NCI-H345 treated with DMSO at 0.1 percent for 48 hours (cell line): ENCODE measurements at regions not wholly inside any gene's neighbourhood (a gene's known extent, or its start where the extent isn't known, plus 50 kb on each side); places are given as distances from the start of the nearest gene placed in this dataset.
"Not testable (repeated sequence)": the region's sequence is repeated elsewhere in the genome, so short reads cannot be mapped to it uniquely, and the experiment has no call there.

ENCODE experiments used
- DNase-seq: peaks from one replicate; lab custom pipeline; 2025; ENCODE audit not compliant: unreplicated experiment; lab: John Stamatoyannopoulos, UW

DNA sequence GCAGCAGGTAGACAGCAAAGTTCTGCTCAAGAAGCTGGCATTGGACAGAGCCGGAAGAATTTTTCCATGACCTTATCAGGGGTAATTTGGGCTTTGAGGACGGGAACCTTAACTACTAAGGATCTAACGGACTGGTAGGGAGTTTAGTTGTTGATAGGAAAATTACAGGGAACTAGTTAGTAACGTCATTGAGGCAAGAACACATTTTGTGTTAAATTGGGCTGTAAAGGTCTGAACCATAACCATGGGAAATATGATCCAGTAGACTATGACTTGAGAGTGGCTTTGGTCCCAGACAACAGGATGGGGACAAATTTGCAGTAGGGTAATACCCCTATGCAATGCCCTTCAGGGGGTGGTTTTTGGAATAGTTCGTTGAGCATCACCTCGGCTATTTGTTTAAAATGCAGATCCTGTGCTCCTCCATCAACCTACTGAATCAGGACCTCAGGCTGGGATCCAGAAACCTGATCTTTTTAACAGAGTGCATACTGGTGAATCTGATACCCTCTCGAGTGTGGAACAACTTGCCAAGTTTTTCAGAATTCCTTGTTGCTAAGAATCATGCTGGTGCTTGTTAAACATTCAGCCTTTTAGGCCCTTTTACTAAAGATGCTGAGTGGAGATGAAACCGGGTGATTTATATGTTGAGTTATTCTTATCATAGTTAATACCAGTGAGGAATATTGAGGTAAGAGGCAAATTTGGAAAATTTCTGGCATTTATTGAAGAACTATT, 255.1 kb downstream of the MAP2K6 start:
- no peak for DNase-seq

DNA sequence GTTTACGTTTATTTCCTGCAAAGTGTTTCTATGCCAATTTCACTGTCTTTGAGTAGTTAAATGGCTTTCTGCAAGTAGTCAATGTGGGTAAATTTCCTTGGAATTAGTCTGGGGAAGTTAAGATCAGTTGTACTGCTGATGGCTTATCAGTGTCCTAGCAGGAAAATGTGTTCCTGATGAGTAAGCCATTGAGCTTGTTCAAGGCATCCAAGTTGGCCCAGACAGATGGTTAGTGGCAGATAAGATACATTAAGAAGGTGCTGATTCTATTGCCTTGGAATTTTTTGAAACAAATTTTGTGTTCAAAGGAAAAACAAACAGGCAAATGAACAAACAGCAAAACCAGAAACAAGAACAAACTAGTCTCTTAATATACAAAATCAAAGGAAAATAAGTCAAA, 258.4 kb downstream of the MAP2K6 start:
- DNase-seq, result no peak

DNA sequence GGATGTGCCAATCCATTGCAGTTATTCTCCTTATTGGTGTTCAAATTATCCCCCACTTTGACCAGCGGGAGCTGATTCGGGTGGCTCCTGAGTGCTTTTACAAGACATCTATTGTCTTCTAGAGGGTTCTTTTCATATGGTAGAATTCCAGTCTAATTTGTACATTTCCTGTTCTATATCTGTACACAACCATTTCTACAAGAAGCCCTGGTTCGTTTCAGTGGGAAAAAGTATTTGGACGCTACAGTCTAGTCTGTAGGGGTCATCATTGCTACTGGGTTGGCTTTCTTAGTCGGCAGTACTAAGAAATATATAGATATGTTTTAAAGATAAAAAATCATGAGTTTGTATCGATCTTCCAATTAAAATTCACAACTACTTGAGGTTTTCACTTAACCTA, 262.6 kb downstream of the MAP2K6 start:
- no peak for DNase-seq

DNA sequence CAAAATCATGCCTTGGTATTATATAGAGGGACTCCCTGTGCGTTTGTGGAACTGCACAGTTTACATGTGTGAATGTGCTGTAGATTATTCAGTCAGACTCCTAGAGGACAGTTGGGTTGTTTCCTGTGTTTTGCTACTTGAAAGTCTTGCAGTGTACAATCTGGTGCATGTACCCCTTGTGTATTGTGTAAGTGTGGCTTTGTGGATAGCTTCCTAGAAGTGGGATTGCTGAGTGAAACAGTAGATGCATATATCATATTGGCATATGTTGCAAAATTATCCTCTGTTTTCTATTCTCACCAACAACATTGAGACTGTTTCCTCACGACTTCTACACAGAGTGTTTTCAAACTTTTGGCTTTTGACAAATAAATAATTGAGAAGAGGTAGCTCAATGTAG, 263.7 kb downstream of the MAP2K6 start:
- DNase-seq, result no peak

DNA sequence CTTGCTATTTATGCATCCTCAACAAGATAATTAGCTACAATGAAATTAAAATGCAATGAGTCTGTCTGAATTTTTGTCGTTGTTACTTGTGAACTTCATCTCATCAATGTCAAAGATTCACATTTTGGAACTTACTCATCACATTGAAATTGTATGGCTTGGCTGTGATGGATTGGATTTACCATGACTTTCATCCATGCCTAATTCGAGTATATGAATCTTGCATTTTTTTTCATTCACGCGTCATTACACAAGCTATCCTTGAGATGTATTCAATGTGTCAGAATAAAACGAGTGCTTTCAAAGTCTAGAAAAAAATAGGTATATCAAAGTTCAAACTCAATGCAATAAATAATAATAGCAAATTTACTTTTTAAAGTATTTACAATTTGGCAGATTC, 265.3 kb downstream of the MAP2K6 start:
- DNase-seq, result no peak

DNA sequence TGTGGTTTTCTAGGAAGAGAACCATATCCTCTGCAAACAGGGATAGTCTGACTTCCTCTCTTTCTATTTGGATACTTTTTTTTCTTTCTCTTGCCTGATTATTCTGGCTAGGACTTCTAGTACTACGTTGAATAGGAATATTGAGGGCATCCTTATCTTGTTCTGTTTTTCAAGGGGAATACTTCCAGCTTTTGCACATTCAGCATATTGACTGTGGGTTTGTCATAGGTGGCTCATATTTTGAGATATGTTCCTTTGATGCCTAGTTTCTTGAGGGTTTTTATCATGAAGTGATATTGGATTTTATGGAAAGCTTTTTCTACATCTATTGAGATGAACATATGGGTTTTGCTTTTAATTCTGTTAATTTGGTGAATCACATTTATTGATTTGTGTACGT, 269.8 kb downstream of the MAP2K6 start:
- DNase-seq, result no peak

DNA sequence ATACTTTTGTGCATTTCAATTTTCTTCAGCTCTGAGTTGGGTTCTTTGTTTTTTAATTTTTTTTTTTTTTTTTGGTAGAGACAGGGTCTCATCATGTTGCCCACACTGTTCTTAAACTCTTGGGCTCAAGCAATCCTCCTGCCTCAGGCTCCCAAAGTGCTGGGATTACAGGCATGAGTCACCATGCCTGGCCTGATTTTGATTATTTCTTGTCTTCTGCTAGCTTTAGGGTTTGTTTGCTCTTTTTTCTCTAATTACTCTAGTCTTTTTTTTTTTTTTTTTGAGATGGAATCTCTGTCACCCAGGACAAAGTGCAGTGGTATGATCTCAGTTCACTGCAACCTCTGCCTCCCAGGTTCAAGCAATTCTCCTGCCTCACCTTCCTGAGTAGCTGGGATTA, 270.7 kb downstream of the MAP2K6 start:
- DNase-seq, result not testable (repeated sequence)

DNA sequence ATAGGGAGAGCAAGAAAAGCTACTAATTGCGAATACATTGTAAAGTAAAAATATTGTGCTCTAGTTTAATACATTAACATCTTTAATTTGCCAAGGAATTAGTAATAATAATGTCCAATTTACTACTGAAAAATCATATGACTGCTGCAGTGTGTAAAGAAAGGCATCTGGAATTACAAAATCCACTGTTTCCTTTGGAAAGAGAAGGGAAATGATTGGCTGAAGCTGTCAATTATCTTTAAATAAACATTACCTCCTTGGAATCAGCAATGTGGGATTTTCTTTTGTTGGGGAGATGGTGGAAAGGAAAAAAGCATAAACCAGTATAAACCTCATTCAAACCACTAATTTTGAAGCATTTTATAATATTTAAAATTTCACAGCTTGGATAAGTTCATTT, 276.0 kb downstream of the MAP2K6 start:
- DNase-seq, result no peak

DNA sequence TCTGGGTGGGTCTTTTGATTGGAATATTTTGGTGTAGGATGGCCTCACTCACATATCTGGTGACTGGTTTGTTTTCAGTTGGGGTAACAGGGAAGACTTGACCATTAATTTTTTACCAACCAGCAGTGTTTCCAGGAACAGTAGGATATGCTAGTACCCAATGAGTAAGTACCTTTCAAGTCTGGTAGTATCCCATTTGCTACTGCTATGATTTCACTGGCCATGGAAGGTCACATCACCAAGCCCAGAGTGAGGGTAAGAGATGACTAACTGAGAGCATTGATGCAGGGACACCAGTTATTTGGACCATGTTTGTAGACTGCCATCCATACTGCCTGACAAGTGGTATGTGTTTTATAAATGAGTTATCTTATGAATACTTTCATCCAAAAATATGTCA, 277.7 kb downstream of the MAP2K6 start:
- DNase-seq, result no peak

DNA sequence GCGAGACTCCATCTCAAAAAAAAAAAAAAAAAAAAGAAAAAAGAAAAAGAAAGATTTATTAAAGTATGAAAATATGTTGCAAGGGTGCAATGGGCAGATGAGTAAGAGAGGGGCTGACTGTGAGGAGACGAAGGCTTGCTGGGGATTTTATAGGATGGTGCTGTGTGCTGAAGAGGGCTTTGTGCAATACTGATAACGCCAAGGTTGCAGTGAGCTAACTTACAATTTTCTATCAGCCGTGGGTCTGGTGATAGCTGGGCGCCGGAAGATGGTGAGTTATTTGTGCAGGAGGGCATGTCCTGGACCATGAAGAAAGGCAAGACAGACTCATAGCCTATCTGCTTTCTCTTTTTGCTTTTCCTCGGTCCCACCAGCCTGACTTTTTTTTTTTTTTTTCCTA, 281.1 kb downstream of the MAP2K6 start:
- DNase-seq, result no peak

DNA sequence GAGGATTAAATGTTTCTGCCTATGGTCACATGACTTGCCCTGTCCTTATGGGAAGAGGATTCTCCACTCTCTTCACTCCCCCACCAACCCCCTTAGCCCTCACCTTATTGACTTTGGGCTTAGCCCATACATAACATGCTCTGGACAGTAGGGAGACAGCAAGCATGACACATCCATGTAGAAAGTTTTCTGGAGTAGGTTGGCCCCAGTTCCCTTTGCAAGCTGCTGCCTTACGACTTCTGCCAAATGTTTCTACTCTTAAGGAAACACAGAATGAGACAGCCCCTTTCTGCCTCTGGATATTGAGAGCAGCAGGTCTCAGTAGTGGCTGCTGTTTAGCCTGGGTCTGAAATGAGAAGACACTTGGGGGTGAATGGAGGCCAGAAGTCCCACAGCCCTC, 282.2 kb downstream of the MAP2K6 start:
- no peak for DNase-seq

DNA sequence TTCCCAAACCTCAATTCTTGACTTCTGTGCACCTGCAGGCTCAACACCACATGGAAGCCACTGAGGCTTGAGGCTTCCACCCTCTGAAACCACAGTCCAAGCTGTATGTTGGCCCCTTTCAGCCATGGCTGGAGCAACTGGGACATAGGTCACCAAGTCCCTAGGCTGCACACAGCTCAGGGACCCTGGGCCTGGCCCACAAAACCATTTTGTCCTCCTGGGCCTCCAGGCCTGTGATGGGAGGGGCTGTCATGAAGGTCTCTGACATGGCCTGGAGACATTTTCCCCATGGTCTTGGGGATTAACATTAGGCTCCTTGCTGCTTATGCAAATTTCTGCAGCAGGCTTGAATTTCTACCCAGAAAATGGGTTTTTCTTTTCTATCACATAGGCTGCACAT, 283.9 kb downstream of the MAP2K6 start:
- not testable (repeated sequence) for DNase-seq

DNA sequence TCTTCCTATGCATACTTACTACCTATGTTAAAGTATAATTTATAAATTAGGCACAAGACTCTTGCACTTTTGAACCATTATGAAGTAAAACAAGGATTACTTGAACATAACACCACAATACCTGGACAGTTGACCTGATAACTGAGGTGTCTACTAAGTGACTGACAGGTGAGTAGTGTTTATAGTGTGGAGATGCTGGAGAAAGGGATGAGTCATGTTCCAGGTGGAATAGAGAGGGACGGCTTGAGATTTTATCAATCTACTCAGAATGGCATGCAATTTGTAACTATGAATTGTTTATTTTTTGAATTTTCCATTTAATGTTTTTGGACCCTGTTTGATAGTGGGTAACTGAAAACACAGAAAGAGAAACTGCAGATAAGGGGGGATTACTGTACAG, 287.6 kb downstream of the MAP2K6 start:
- no peak for DNase-seq

DNA sequence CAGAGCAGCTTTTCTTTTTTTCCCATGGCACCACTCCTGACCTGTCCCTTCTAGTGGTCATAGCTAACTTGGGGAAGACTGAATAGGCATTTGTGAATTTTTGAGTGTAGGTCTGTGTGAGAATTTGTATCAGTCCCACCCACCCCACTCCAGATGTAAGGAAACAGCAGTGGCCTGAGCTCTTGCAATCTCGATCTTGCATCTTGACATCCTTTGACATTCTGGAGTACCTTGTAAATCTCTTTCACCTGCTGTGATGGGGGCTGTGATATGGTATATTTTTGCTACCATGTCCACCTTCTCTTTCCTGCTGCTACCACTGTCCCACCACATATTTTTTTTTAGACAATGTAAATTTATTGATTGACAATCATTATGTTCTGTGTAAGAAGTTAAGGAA, 289.3 kb downstream of the MAP2K6 start:
- no peak for DNase-seq

DNA sequence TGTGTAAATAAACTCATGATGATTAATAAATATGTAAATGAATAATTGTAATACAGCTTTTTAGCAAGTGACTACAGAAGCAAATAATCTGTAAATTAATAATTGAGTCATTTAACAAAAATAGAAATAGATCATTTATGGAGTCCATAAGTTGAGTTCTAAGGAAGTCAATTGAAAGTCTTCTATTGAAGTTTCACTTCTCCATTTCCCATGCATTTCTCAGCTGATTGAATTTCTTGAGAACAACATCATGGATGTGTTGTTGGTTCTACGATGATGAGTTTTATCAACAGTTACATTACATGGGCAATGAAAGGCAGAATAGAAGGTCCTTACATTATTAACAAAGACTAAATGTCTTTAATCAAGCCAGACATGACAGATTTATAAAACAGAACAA, 290.4 kb downstream of the MAP2K6 start:
- DNase-seq, result no peak

DNA sequence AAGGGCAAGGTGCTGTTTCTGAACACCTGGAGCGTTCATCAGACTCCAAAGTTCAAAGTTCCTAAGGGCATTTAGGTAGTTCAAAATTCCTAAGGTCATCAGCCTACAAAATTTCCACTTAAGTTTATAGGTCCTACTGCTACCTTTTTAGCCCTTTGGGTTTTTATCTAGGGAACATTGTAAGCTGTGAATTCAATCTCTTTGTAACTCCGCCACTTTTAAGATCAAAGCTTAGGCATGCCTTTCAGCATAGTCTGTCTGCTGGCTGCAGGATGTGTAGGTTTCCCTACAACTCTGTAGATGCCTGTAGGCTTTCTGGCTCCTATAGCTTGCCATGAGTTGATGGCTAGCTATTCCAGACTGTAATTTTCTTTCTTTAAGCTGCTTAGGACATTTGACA, 291.6 kb downstream of the MAP2K6 start:
- DNase-seq, result no peak

DNA sequence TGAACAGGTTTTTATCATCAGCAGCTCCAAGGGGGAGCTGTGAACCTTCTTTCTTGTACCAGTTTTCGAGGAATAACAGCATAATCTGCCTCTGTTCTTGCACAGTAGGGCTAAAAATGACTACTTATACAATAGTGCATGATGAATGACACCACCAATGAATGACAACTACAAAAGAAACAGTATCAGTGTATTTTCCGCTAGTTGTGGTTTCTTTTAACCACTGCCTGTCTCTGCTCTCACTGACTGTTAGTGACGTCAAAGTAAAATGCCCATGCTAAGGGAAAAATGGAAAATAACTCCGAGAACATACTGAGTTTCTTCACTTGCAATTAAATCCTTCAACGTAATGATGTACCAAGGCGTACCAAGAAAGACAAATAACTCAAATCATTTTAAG, 294.9 kb downstream of the MAP2K6 start:
- no peak for DNase-seq

DNA sequence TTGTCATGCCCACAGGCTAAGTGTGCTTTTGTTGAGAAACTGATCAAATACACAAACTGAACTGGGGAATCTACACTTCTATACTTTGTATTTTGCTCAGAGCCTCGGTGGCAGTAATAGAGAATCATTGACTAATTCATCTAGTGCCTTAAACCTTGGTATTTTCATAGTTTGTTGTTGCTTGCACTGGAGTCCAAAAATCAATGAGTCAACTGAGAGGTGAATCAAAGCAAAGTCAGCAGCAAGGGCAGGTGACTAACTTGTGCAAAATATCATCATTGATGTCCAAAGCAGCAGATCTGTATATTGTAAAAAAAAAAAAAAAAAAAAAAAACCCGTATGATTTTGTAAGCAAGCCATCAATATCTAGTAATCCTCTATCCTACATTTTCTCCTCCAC, 296.4 kb downstream of the MAP2K6 start:
- DNase-seq, result no peak

DNA sequence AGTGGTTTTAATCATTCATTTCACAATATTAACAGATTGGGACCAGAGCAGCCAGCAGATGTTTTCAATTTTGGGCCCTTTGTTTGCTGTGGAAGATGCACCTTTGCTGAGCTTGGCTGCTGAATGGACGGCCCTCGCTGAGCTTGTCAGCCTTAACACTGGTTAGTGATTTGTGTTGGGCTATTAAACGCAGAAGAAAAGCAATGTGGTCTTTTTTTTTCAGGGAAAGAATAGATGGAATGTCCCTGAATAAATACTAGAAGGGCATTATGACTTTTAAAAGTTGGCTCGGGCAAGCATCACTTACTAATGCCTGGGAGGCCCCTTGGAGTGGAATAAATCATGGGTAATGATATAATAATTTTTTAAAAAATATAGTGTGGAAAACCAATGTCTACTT, 297.0 kb downstream of the MAP2K6 start:
- DNase-seq, result no peak

DNA sequence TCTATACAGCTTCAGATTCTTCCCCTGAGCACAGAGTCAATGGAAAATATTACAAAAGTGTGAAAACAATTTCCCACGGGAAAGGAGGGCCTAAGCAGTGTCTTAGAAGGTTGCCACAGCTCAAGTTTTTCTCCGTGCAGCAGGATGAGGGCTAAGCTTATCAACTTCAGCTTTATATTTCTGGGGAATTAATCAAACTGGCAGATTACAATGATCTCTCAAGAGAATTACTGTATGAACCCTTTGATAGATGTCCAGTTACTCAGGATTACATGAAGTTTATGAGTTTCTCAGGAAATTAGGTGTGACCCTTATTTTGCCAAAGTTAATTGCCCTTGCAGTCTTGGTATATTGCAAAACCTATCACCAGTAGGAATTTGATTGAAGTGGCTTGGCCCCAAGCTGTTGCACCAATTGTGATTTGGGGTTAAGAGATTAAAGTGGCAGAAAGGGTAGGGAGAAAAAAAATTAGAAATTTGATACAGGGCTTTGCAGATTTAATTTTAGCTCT, 298.4 kb downstream of the MAP2K6 start:
- no peak for DNase-seq

DNA sequence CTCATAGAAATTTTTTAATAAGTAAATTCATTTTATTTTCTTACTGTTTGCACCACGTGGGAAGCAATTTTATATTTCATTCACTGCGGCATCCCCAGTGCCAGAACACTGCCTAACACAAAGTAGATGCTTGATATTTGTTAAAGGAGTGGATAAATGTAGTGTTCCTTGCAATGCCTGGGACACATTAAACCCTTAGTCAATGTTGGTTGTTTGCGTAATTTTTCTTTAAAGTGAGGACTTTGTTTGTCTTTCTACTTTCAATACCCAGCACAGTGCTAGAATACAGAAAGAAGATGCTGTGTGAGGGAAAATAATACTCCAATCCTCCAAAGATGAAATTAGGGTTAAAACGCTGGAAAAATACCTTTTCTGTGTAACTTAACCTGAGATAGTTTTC, 299.3 kb downstream of the MAP2K6 start:
- no peak for DNase-seq

DNA sequence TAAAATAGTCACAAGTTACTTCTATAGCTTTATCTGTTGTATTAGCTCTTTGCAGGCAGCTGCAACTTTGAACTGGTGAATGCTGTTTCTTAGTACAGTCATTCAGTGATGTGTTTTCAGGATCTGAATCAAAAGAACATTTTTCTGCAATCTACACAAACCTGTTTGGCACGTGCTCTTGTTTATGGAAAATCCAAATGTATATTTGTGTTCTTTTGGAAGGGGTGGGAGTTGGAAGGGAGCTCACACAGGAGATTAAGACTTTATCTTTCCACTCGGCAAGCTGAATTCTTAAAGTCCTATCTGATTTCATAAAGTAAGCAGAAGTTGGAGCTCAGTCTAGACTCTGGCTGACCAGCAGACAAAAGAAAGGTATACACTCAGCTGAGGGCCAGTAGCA, 300.2 kb downstream of the MAP2K6 start:
- DNase-seq, result no peak

DNA sequence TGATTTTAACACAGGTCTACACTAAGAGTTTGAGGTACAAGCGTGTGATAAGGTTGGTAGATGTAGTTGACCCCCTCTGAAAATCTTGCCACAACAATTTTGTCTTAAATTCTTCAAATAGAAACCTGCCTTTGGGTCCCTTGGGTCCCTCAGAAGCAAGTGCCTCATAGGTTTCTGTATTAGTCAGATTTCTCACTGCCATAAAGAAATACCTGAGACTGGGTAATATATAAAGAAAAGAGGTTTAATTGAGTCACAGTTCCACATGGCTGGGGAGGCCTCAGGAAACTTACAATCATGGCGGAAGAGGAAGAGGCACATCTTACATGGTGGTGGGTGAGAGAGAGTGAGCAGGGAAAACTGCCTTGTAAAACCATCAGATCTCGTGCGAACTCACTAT, 301.2 kb downstream of the MAP2K6 start:
- DNase-seq, result no peak
